Natural killer cell (primary cell): ENCODE measurements at regions not wholly inside any gene's neighbourhood (a gene's known extent, or its start where the extent isn't known, plus 50 kb on each side); places are given as distances from the start of the nearest gene placed in this dataset.

Experiments used
- ATAC-seq, 3 donors: fragments of 150-1000 bp in 2 of 3; fragments of 200-7000 bp in 1 of 3; cut with Tn5 transposase; 1 replicate in 1 of 3; 2 replicates in 2 of 3; pipeline ENCODE4 v1.10.0; 2021; ENCODE audit warnings: mild to moderate bottlenecking in 2 of 3, moderate library complexity in 2 of 3
- DNase-seq, 2 donors: peaks; one replicate each; pipeline versions ENCODE4 v3.0.0 to v3.0.0-alpha.2; 2013 to 2021; ENCODE audit warnings: mixed read lengths in 1 of 2
- H3K27ac ChIP-seq: one replicate; pipeline ENCODE4 v1.5.1; 2013; ENCODE audit warnings: mild to moderate bottlenecking, low read length
- H3K27me3 ChIP-seq: one replicate; pipeline ENCODE4 v1.6.1; 2013; ENCODE audit warnings: low read length; ENCODE audit not compliant: control insufficient read depth, insufficient read depth
- H3K36me3 ChIP-seq: one replicate; pipeline ENCODE4 v1.6.1; 2013; ENCODE audit warnings: low read length; ENCODE audit not compliant: control insufficient read depth, insufficient read depth
- H3K4me1 ChIP-seq: one replicate; pipeline ENCODE4 v1.6.1; 2013; ENCODE audit warnings: low read length; ENCODE audit not compliant: control insufficient read depth, insufficient read depth
- H3K4me3 ChIP-seq: one replicate; pipeline ENCODE4 v1.5.1; 2013; ENCODE audit warnings: low read length
- H3K9me3 ChIP-seq: one replicate; pipeline ENCODE4 v1.6.1; 2013; ENCODE audit warnings: low read length; ENCODE audit not compliant: control insufficient read depth, insufficient read depth
- H3K27ac Mint-ChIP-seq, 2 donors: one replicate each; pipeline ENCODE4 v1.8.0; 2022; ENCODE audit warnings: mild to moderate bottlenecking in 2 of 2, mixed read lengths in 2 of 2, moderate library complexity in 1 of 2
- H3K27me3 Mint-ChIP-seq, 2 donors: one replicate each; pipeline ENCODE4 v1.8.0; 2022; ENCODE audit warnings: low read depth in 2 of 2, mixed read lengths in 2 of 2
- H3K36me3 Mint-ChIP-seq: one replicate; pipeline ENCODE4 v1.8.0; 2022; ENCODE audit warnings: mixed read lengths
- H3K4me1 Mint-ChIP-seq, 2 donors: one replicate each; pipeline ENCODE4 v1.8.0; 2022; ENCODE audit warnings: mixed read lengths in 2 of 2
- H3K4me3 Mint-ChIP-seq: one replicate; pipeline ENCODE4 v1.8.0; 2022; ENCODE audit warnings: mild to moderate bottlenecking, moderate library complexity, mixed read lengths
- H3K9me3 Mint-ChIP-seq, 2 donors: one replicate each; pipeline ENCODE4 v1.8.0; 2022; ENCODE audit warnings: mixed read lengths in 2 of 2
- WGBS: methylation state at CpG from one replicate; pipeline ENCODE4 v1.1.7; 2013; ENCODE audit warnings: missing lambda C conversion rate; ENCODE audit not compliant: insufficient coverage; 5-methylcytosine and 5-hydroxymethylcytosine counted together
- intact Hi-C: fragments of 100-400 bp; cut with micrococcal nuclease; formaldehyde crosslinking; loops from one replicate; pipeline ENCODE4 v1.14.2; 2022
- TF ChIP-seq, protein P1 (sequence below): fragments of 200-600 bp; IDR thresholded peaks from one replicate; pipeline ENCODE4 v1.8.0; 2022; ENCODE audit warnings: antibody characterized with exemption

DNA sequence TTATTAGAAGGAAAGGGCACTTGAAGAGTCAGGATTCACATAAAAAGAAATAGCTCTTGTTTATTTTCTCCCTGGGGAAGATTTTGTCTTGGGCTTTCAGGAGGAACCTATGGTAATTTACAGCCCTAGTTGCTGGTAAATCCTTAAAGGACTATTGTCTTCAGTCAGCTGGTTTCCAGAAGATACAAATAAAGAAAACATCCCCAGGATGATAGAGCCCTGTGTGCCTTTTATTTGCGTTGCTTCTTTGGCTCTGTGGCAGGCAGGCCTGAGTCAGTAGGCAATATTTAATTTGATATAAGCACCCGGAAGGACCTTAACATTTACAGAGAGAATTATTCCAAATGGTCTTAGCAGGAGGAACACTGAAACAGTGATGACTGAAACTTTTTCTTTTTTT is 131.0 kb upstream of the SLC34A2 start:
- no peaks in the 10 kb centered on the region for H3K4me1 Mint-ChIP-seq
- intact Hi-C loops = no loop called here
- H3K4me3 ChIP-seq = no peak overlapping the region
- ATAC-seq (no peak), DNase-seq (no peak)
- no peaks in the 10 kb centered on the region for H3K27me3 ChIP-seq
- H3K9me3 Mint-ChIP-seq = no peaks in the 10 kb centered on the region
- H3K4me1 ChIP-seq = no peaks in the 10 kb centered on the region
- TF ChIP-seq, protein P1, sequence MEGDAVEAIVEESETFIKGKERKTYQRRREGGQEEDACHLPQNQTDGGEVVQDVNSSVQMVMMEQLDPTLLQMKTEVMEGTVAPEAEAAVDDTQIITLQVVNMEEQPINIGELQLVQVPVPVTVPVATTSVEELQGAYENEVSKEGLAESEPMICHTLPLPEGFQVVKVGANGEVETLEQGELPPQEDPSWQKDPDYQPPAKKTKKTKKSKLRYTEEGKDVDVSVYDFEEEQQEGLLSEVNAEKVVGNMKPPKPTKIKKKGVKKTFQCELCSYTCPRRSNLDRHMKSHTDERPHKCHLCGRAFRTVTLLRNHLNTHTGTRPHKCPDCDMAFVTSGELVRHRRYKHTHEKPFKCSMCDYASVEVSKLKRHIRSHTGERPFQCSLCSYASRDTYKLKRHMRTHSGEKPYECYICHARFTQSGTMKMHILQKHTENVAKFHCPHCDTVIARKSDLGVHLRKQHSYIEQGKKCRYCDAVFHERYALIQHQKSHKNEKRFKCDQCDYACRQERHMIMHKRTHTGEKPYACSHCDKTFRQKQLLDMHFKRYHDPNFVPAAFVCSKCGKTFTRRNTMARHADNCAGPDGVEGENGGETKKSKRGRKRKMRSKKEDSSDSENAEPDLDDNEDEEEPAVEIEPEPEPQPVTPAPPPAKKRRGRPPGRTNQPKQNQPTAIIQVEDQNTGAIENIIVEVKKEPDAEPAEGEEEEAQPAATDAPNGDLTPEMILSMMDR = no peak
- no peaks in the 10 kb centered on the region for H3K36me3 Mint-ChIP-seq
- no peak overlapping the region for H3K27ac Mint-ChIP-seq
- H3K36me3 ChIP-seq = no peaks in the 10 kb centered on the region
- H3K27ac ChIP-seq = no peak overlapping the region
- H3K9me3 ChIP-seq = no peaks in the 10 kb centered on the region
- peaks cover 0 to 3% of the 10 kb centered on the region in 2 donors for H3K27me3 Mint-ChIP-seq
- H3K4me3 Mint-ChIP-seq = no peak overlapping the region
- 93% methylated on average over 2 of the region's 2 CpGs for WGBS

DNA sequence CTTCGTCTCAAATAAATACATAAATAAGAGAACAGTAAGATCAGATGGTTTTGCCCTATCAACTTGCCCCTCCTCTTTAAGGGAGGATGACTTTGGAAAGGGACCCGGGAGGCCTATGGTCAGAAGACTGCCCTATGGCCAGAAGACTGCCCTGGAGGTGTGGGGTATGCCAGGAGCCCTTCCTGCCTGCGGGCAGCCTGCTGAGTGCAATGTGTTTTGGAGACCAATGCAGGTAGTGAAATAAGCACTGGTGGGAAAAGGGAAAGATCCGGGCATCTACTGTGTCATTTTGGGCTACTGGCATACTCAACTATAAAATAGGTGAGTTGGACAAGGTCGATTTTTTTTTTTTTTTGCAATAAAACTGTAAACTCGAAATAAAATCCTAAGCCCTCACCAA is 129.8 kb upstream of the SLC34A2 start:
- DNase-seq (no peak), ATAC-seq (no peak)

DNA sequence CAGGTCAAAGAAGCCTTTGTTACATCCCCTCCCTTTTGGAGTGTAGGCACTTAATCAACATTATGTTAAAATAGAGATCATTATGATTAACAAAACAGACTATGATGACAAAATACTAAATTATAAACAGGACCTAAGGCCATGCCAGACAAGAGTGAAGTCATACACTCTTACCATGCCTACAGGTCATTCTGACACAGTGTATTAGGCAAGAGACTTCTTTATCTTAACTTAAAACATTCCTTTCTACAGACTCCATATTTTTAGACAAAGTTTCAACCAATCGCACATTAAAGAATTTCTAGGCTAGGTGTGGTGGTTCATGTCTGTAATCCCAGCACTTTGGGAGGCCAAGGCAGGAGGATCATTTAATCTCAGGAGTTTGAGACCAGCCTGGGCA is 128.6 kb upstream of the SLC34A2 start:
- no peaks in the 10 kb centered on the region for H3K9me3 ChIP-seq
- no peak for DNase-seq
- no peak overlapping the region for H3K4me3 ChIP-seq
- Mint-ChIP-seq H3K4me3 (no peak overlapping the region), H3K27ac (no peak overlapping the region), H3K27me3 (peaks cover 0 to 3% of the 10 kb centered on the region in 2 donors), H3K36me3 (no peaks in the 10 kb centered on the region), H3K4me1 (no peaks in the 10 kb centered on the region), H3K9me3 (peaks cover 0 to 2% of the 10 kb centered on the region in 2 donors)
- no peaks in the 10 kb centered on the region for H3K4me1 ChIP-seq
- no CpG with 5 or more reads among the region's 1 CpG for WGBS
- H3K36me3 ChIP-seq = no peaks in the 10 kb centered on the region
- no peak overlapping the region for H3K27ac ChIP-seq
- intact Hi-C loops = no loop called here
- no peak for ATAC-seq
- no peaks in the 10 kb centered on the region for H3K27me3 ChIP-seq
- TF ChIP-seq, protein P1 = no peak

More for the DNA sequence above, 129.8 kb upstream of the SLC34A2 start:
- no peak overlapping the region for H3K4me3 ChIP-seq
- H3K27ac Mint-ChIP-seq = no peak overlapping the region
- no peaks in the 10 kb centered on the region for H3K36me3 ChIP-seq
- 88% methylated on average over 5 of the region's 6 CpGs for WGBS
- H3K9me3 Mint-ChIP-seq = no peaks in the 10 kb centered on the region
- TF ChIP-seq, protein P1 = no peak
- H3K4me3 Mint-ChIP-seq = no peak overlapping the region
- intact Hi-C loops = no loop called here
- H3K27me3 ChIP-seq = no peaks in the 10 kb centered on the region
- no peak overlapping the region for H3K27ac ChIP-seq
- H3K9me3 ChIP-seq = no peaks in the 10 kb centered on the region
- no peaks in the 10 kb centered on the region for H3K36me3 Mint-ChIP-seq
- H3K4me1 ChIP-seq = no peaks in the 10 kb centered on the region
- H3K4me1 Mint-ChIP-seq = no peaks in the 10 kb centered on the region
- H3K27me3 Mint-ChIP-seq = no peaks in the 10 kb centered on the region

DNA sequence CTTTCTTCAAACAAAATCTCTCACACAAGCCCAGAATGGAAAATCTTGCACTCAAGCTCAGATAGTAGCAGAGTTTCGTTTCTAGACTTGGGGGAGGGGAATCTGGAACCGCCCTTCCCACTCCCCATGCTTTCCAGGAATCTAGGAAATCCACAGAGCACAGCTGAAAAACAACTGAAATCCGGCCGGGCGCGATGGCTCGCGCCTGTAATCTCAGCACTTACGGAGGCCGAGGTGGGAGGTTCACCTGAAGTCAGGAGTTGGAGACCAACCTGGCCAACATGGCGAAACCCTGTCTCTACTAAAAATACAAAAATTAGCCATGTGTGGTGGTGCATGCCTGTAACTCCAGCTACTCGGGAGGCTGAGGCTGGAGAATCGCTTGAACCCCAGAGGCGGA is 127.3 kb upstream of the SLC34A2 start:
- Histone ChIP-seq H3K4me1 (no peaks in the 10 kb centered on the region), H3K27me3 (no peaks in the 10 kb centered on the region), H3K36me3 (no peaks in the 10 kb centered on the region), H3K4me3 (no peak overlapping the region), H3K27ac (no peak overlapping the region), H3K9me3 (no peaks in the 10 kb centered on the region)
- no peak overlapping the region for H3K27ac Mint-ChIP-seq
- TF ChIP-seq, protein P1 = no peak
- peaks cover 0 to 2% of the 10 kb centered on the region in 2 donors for H3K9me3 Mint-ChIP-seq
- no peak overlapping the region for H3K4me3 Mint-ChIP-seq
- intact Hi-C loops = no loop called here
- no peak for ATAC-seq
- H3K4me1 Mint-ChIP-seq = no peaks in the 10 kb centered on the region
- DNase-seq = no peak
- H3K27me3 Mint-ChIP-seq = peaks cover 3 to 4% of the 10 kb centered on the region in 2 donors
- WGBS = 92% methylated on average over 13 of the region's 14 CpGs
- no peaks in the 10 kb centered on the region for H3K36me3 Mint-ChIP-seq
